Smooth muscle cell (in vitro differentiated cells): ENCODE measurements at regions not wholly inside any gene's neighbourhood (a gene's known extent, or its start where the extent isn't known, plus 50 kb on each side); places are given as distances from the start of the nearest gene placed in this dataset.

Source experiments
- DNase-seq: peaks from one replicate; lab custom pipeline; 2025; ENCODE audit not compliant: unreplicated experiment; lab: John Stamatoyannopoulos, UW
- H2AFZ ChIP-seq: fragments of 200-600 bp; sonication (generic); 2 replicates; pipeline ENCODE4 v1.6.0; 2016; ENCODE audit warnings: antibody characterized with exemption, low read depth, mild to moderate bottlenecking
- H3F3A ChIP-seq: fragments of 200-600 bp; sonication (generic); 2 replicates; pipeline ENCODE4 v1.6.0; 2017; ENCODE audit warnings: antibody characterized with exemption, low read depth
- H3K27ac ChIP-seq: fragments of 200-600 bp; sonication (generic); 2 replicates; pipeline ENCODE4 v1.5.1; 2016; ENCODE audit warnings: low read depth, mild to moderate bottlenecking
- H3K27me3 ChIP-seq: fragments of 200-600 bp; sonication (generic); 2 replicates; pipeline ENCODE4 v1.6.1; 2016; ENCODE audit warnings: low read depth, mild to moderate bottlenecking
- H3K36me3 ChIP-seq: fragments of 200-600 bp; sonication (generic); 2 replicates; pipeline ENCODE4 v1.5.1; 2016; ENCODE audit warnings: low read depth
- H3K4me1 ChIP-seq: fragments of 200-600 bp; sonication (generic); 2 replicates; pipeline ENCODE4 v1.5.1; 2016; ENCODE audit warnings: low read depth
- H3K4me2 ChIP-seq: fragments of 200-600 bp; sonication (generic); 2 replicates; pipeline ENCODE4 v1.6.0; 2016; ENCODE audit warnings: mild to moderate bottlenecking
- H3K4me3 ChIP-seq: fragments of 200-600 bp; sonication (generic); 2 replicates; pipeline ENCODE4 v1.5.1; 2016; ENCODE audit warnings: mild to moderate bottlenecking
- H3K79me2 ChIP-seq: fragments of 200-600 bp; sonication (generic); 2 replicates; pipeline ENCODE4 v1.6.0; 2016; ENCODE audit warnings: low read depth, mild to moderate bottlenecking
- H3K9ac ChIP-seq: fragments of 200-600 bp; sonication (generic); 2 replicates; pipeline ENCODE4 v1.6.0; 2016; ENCODE audit warnings: low read depth
- H3K9me3 ChIP-seq: fragments of 200-600 bp; sonication (generic); replicated peaks from 2 replicates; pipeline ENCODE4 v1.5.1; 2016; ENCODE audit warnings: low read depth
- H4K20me1 ChIP-seq: fragments of 200-600 bp; sonication (generic); 2 replicates; pipeline ENCODE4 v1.6.0; 2016; ENCODE audit warnings: low read depth
- CTCF ChIP-seq: fragments of 200-600 bp; sonication (generic); IDR thresholded peaks from 2 replicates; pipeline ENCODE4 v1.5.1; 2017; ENCODE audit warnings: borderline replicate concordance, mild to moderate bottlenecking, antibody characterized with exemption; ENCODE audit not compliant: insufficient read depth, poor library complexity, severe bottlenecking
- WGBS: methylation state at CpG from one replicate; pipeline ENCODE4 v1.1.7; 2016; ENCODE audit warnings: low lambda C conversion rate; 5-methylcytosine and 5-hydroxymethylcytosine counted together

- Histone ChIP-seq H3K79me2 (no peaks in the 10 kb centered on the region), H3K4me1 (no peaks in the 10 kb centered on the region), H3K9me3 (no peaks in the 10 kb centered on the region), H3K27me3 (no peaks in the 10 kb centered on the region), H4K20me1 (no peaks in the 10 kb centered on the region), H3K27ac (peak overlapping the region; percentile 25), H3F3A (no peaks in the 10 kb centered on the region), H3K4me2 (peak overlapping the region; percentile 68), H3K4me3 (no peak overlapping the region), H2AFZ (no peak overlapping the region), H3K9ac (no peak overlapping the region), H3K36me3 (no peaks in the 10 kb centered on the region)
- WGBS: 16% methylated on average over 4 of the region's 4 CpGs
- no peak for TF ChIP-seq CTCF
- no peak for DNase-seq
Observed at GRCh38 chr14:84533791-84534190, 996.2 kb upstream of the FLRT2 start.

GRCh38 chr14:84535484-84535883, 994.5 kb upstream of the FLRT2 start:
- H3K4me1 ChIP-seq: no peaks in the 10 kb centered on the region
- no peak overlapping the region for H3K4me3 ChIP-seq
- no peak for DNase-seq
- no peaks in the 10 kb centered on the region for H4K20me1 ChIP-seq
- H3K27me3 ChIP-seq: no peaks in the 10 kb centered on the region
- no peaks in the 10 kb centered on the region for H3K9me3 ChIP-seq
- no peak overlapping the region for H2AFZ ChIP-seq
- H3K9ac ChIP-seq: no peak overlapping the region
- H3K36me3 ChIP-seq: no peaks in the 10 kb centered on the region
- no peak for TF ChIP-seq CTCF
- no peaks in the 10 kb centered on the region for H3F3A ChIP-seq
- no peak overlapping the region for H3K27ac ChIP-seq
- H3K4me2 ChIP-seq: no peak overlapping the region
- H3K79me2 ChIP-seq: no peaks in the 10 kb centered on the region

- Histone ChIP-seq H3K4me2 (no peak overlapping the region), H3K4me3 (no peak overlapping the region), H4K20me1 (no peaks in the 10 kb centered on the region), H3K27me3 (no peaks in the 10 kb centered on the region), H3K4me1 (no peaks in the 10 kb centered on the region), H3K27ac (no peak overlapping the region), H3K9me3 (no peaks in the 10 kb centered on the region), H3F3A (no peaks in the 10 kb centered on the region), H3K79me2 (no peaks in the 10 kb centered on the region), H3K36me3 (no peaks in the 10 kb centered on the region), H3K9ac (no peak overlapping the region), H2AFZ (no peak overlapping the region)
- no peak for TF ChIP-seq CTCF
- DNase-seq: no peak
- WGBS: 85% methylated on average over 1 of the region's 1 CpG
Observed at GRCh38 chr14:84535976-84536375, 994.0 kb upstream of the FLRT2 start.

DNA sequence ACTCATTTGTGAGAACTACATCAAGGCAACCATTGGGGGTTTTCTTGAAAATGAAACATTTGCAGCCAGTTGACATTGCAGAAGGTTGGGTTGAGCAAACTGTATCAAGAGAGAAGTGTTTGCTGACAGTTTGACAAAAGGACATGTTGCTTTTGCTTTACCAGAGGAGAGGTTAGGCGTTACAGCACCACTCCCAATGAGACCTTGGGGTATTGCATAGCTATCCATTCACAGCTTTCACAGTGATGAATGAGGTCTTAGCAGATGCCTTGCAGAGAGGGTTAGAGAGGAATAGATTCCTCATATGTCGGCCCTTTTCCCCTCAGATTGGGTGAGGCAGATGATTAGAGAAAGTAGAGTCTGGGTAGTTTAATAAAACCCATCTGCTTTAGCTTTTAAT, 988.9 kb upstream of the FLRT2 start:
- WGBS: 35% methylated on average over 2 of the region's 2 CpGs
- H2AFZ ChIP-seq: no peak overlapping the region
- no peak for TF ChIP-seq CTCF
- H3K9me3 ChIP-seq: no peaks in the 10 kb centered on the region
- H4K20me1 ChIP-seq: no peaks in the 10 kb centered on the region
- DNase-seq: no peak
- H3K36me3 ChIP-seq: no peaks in the 10 kb centered on the region
- no peaks in the 10 kb centered on the region for H3K27me3 ChIP-seq
- no peak overlapping the region for H3K4me2 ChIP-seq
- H3K4me3 ChIP-seq: no peak overlapping the region
- H3K4me1 ChIP-seq: no peaks in the 10 kb centered on the region
- H3K9ac ChIP-seq: no peak overlapping the region
- H3K27ac ChIP-seq: no peak overlapping the region
- no peaks in the 10 kb centered on the region for H3K79me2 ChIP-seq
- H3F3A ChIP-seq: no peaks in the 10 kb centered on the region
